ENCODE measurements at regions not wholly inside any gene's neighbourhood (a gene's known extent, or its start where the extent isn't known, plus 50 kb on each side); places are given as distances from the start of the nearest gene placed in this dataset.

GRCh38 chr10:124268976-124269375 lies 149.7 kb downstream of the OAT start:
- Histone ChIP-seq H4K8ac (replicated peaks; ENCODE audit: insufficient read length, low read depth, low read length) (no peak overlapping the region), H3K9me3 (ENCODE audit: control insufficient read depth, low read depth, low read length) (no peaks in the 10 kb centered on the region), H3K27ac (ENCODE audit: insufficient read length, low read depth, low read length) (no peak overlapping the region), H3K4me1 (ENCODE audit: insufficient read depth, low read length) (no peaks in the 10 kb centered on the region), H3K4me2 (ENCODE audit: insufficient read depth, insufficient read length, low read length) (no peak overlapping the region), H3K14ac (ENCODE audit: insufficient read depth, low read length) (no peak overlapping the region), H4K91ac (ENCODE audit: insufficient read length, low read depth, low read length) (no peak overlapping the region), H3K27me3 (ENCODE audit: insufficient read depth, low read length) (no peaks in the 10 kb centered on the region), H3K79me2 (ENCODE audit: insufficient read depth, low read length) (no peaks in the 10 kb centered on the region; the same call in 1 of the 2 replicates), H2BK20ac (ENCODE audit: low read depth, low read length, poor library complexity, severe bottlenecking) (no peak overlapping the region), H2AFZ (ENCODE audit: low read length) (no peak overlapping the region), H4K5ac (ENCODE audit: insufficient read length, low read depth, low read length) (no peak overlapping the region), H2BK12ac (ENCODE audit: insufficient read length, low read depth, low read length) (no peak overlapping the region), H3K4ac (ENCODE audit: low read depth, low read length) (no peak overlapping the region), H3K79me1 (ENCODE audit: insufficient read depth, low read depth, low read length, poor library complexity, severe bottlenecking) (no peaks in the 10 kb centered on the region), H2BK5ac (ENCODE audit: insufficient read length, low read length) (no peak overlapping the region), H3K23ac (ENCODE audit: insufficient read length, low read depth, low read length) (no peak overlapping the region), H3K18ac (ENCODE audit: insufficient read length, low read depth, low read length) (no peak overlapping the region), H2AK5ac (ENCODE audit: insufficient read length, low read length) (no peak overlapping the region), H3K56ac (ENCODE audit: insufficient read length, low read depth, low read length) (no peak overlapping the region), H2BK15ac (ENCODE audit: low read depth, low read length) (no peak overlapping the region), H3T11ph (ENCODE audit: low read length) (no peak overlapping the region), H4K20me1 (ENCODE audit: control insufficient read depth, insufficient read depth, insufficient read length) (no peaks in the 10 kb centered on the region), H2BK120ac (ENCODE audit: low read depth, low read length, poor library complexity, severe bottlenecking) (no peak overlapping the region), H3K9ac (ENCODE audit: extremely low read depth, insufficient read length, low read length) (no peak overlapping the region), H3K23me2 (ENCODE audit: insufficient read length, low read depth, low read length, poor library complexity, severe bottlenecking) (no peaks in the 10 kb centered on the region)
- WGBS (ENCODE audit: extremely low coverage, insufficient read length, low lambda C conversion rate) = no CpG with 5 or more reads among the region's 5 CpGs
- no peak overlapping the region for H3K4me3 Mint-ChIP-seq
- H3K36me3 Mint-ChIP-seq (ENCODE audit: insufficient read depth in 1 of 3, low read depth in 3 of 3) = peaks cover 5 to 9% (median 6%) of the 10 kb centered on the region in 3 experiments; a peak in 4 of 7 replicates
- H3K4me1 Mint-ChIP-seq = no peaks in the 10 kb centered on the region
- DNase-seq = no peak
- peaks cover 30% of the 10 kb centered on the region for H3K27me3 Mint-ChIP-seq (ENCODE audit: low read depth)
- TF ChIP-seq CTCF (conservative IDR thresholded peaks at IDR 0.05) = no peak
- peaks cover 20% of the 10 kb centered on the region in 2 experiments for H3K9me3 Mint-ChIP-seq
- H3K27ac Mint-ChIP-seq = no peak overlapping the region
